HEK293 (cell line): ENCODE measurements at regions not wholly inside any gene's neighbourhood (a gene's known extent, or its start where the extent isn't known, plus 50 kb on each side); places are given as distances from the start of the nearest gene placed in this dataset.

Source experiments
- CTCF ChIA-PET: fragments of 350-600 bp; formaldehyde crosslinking; extraction: SDS; loops from one replicate; lab custom pipeline; 2021; ENCODE audit warnings: antibody characterized with exemption; lab: Yijun Ruan, JAX
- POLR2A ChIA-PET: fragments of 300-600 bp; formaldehyde crosslinking; extraction: SDS; loops from one replicate; lab custom pipeline; 2020; ENCODE audit warnings: antibody characterized with exemption, inconsistent platforms; lab: Yijun Ruan, JAX
- H3K27ac ChIP-seq: fragments of 200-500 bp; sonication (Bioruptor generic); 2 replicates; pipeline ENCODE4 v1.5.1; 2014; ENCODE audit warnings: low read depth, low read length, control low read depth, inconsistent platforms; ENCODE audit errors: extremely low read depth
- H3K36me3 ChIP-seq, 2 experiments: fragments of 200-500 bp in 1 of 2; sonication (Bioruptor generic) in 1 of 2; 1 replicate in 1 of 2; 2 replicates in 1 of 2; pipeline ENCODE4 v1.5.1; 2014 to 2017; ENCODE audit warnings: inconsistent platforms in 2 of 2, low read length in 2 of 2; ENCODE audit not compliant: control insufficient read depth in 2 of 2, insufficient read depth in 1 of 2
- H3K4me1 ChIP-seq: fragments of 200-500 bp; sonication (Bioruptor generic); 2 replicates; pipeline ENCODE4 v1.5.1; 2014; ENCODE audit warnings: mild to moderate bottlenecking, low read length, inconsistent platforms; ENCODE audit not compliant: control insufficient read depth, insufficient read depth
- H3K4me3 ChIP-seq: 2 replicates; pipeline ENCODE4 v1.5.1; 2011; ENCODE audit warnings: low read depth, mild to moderate bottlenecking, control low read depth, low read length, moderate library complexity
- H3K9me3 ChIP-seq: fragments of 200-500 bp; sonication (Bioruptor generic); 2 replicates; pipeline ENCODE4 v1.5.1; 2014; ENCODE audit warnings: low read depth, low read length, inconsistent platforms; ENCODE audit not compliant: control insufficient read depth, insufficient read depth
- BCL6B ChIP-seq: fragments of 450-650 bp; formaldehyde crosslinking; IDR thresholded peaks from 2 replicates; pipeline ENCODE4 v1.5.1; 2017; ENCODE audit warnings: missing biosample characterization, missing genetic modification characterization
- GFI1B ChIP-seq: fragments of 450-650 bp; formaldehyde crosslinking; IDR thresholded peaks from 2 replicates; pipeline ENCODE4 v1.5.1; 2016; ENCODE audit warnings: missing biosample characterization, missing genetic modification characterization
- HOXC10 ChIP-seq: sonication (generic); formaldehyde crosslinking; IDR thresholded peaks from 2 replicates; pipeline ENCODE4 v1.8.1; 2023; ENCODE audit warnings: mild to moderate bottlenecking, missing genetic modification reagents
- KLF16 ChIP-seq: fragments of 450-650 bp; formaldehyde crosslinking; IDR thresholded peaks from 2 replicates; pipeline ENCODE4 v1.5.1; 2017; ENCODE audit warnings: missing biosample characterization, missing genetic modification characterization
- OSR2 ChIP-seq: fragments of 450-650 bp; formaldehyde crosslinking; IDR thresholded peaks from 2 replicates; pipeline ENCODE4 v1.5.1; 2016; ENCODE audit warnings: missing biosample characterization, missing genetic modification characterization
- PRDM2 ChIP-seq: fragments of 450-650 bp; formaldehyde crosslinking; IDR thresholded peaks from 2 replicates; pipeline ENCODE4 v1.5.1; 2016; ENCODE audit warnings: missing biosample characterization, missing genetic modification characterization, borderline replicate concordance
- ZNF132 ChIP-seq: fragments of 450-650 bp; formaldehyde crosslinking; IDR thresholded peaks from 2 replicates; pipeline ENCODE4 v1.5.1; 2017; ENCODE audit warnings: missing biosample characterization, missing genetic modification characterization, borderline replicate concordance
- ZNF16 ChIP-seq: fragments of 450-650 bp; formaldehyde crosslinking; IDR thresholded peaks from 2 replicates; pipeline ENCODE4 v1.5.1; 2016; ENCODE audit warnings: low read depth, missing biosample characterization, missing genetic modification characterization
- ZNF221 ChIP-seq: fragments of 450-650 bp; formaldehyde crosslinking; IDR thresholded peaks from 2 replicates; pipeline ENCODE4 v1.5.1; 2017; ENCODE audit warnings: missing biosample characterization, missing genetic modification characterization, borderline replicate concordance
- ZNF24 ChIP-seq: fragments of 450-650 bp; formaldehyde crosslinking; IDR thresholded peaks from 2 replicates; pipeline ENCODE4 v1.5.1; 2016; ENCODE audit warnings: missing biosample characterization, missing genetic modification characterization
- ZNF302 ChIP-seq: fragments of 450-650 bp; formaldehyde crosslinking; IDR thresholded peaks from 2 replicates; pipeline ENCODE4 v1.5.1; 2016; ENCODE audit warnings: missing biosample characterization, missing genetic modification characterization, low read depth
- ZNF335 ChIP-seq: fragments of 450-650 bp; formaldehyde crosslinking; conservative IDR thresholded peaks from 2 replicates; pipeline ENCODE4 v1.5.1; 2016; ENCODE audit warnings: missing biosample characterization, missing genetic modification characterization
- ZNF423 ChIP-seq: fragments of 450-650 bp; formaldehyde crosslinking; IDR thresholded peaks from 2 replicates; pipeline ENCODE4 v1.5.1; 2016; ENCODE audit warnings: missing biosample characterization, missing genetic modification characterization
- ZNF544 ChIP-seq: fragments of 450-650 bp; formaldehyde crosslinking; IDR thresholded peaks from 2 replicates; pipeline ENCODE4 v1.5.0; 2017; ENCODE audit warnings: missing biosample characterization, missing genetic modification characterization
- ZNF561 ChIP-seq: fragments of 450-650 bp; IDR thresholded peaks from 2 replicates; pipeline ENCODE4 v1.5.1; 2018; ENCODE audit warnings: missing biosample characterization, missing genetic modification characterization, borderline replicate concordance
- ZNF600 ChIP-seq: fragments of 450-650 bp; formaldehyde crosslinking; IDR thresholded peaks from 2 replicates; pipeline ENCODE4 v1.5.1; 2016; ENCODE audit warnings: missing biosample characterization, missing genetic modification characterization
- ZNF626 ChIP-seq: fragments of 450-650 bp; sonication (Bioruptor Pico); formaldehyde crosslinking; IDR thresholded peaks from 2 replicates; pipeline ENCODE4 v1.5.1; 2018; ENCODE audit warnings: missing biosample characterization, missing genetic modification characterization, inconsistent platforms
- ZNF654 ChIP-seq: fragments of 450-650 bp; formaldehyde crosslinking; IDR thresholded peaks from 2 replicates; pipeline ENCODE4 v1.5.1; 2016; ENCODE audit warnings: low read depth, missing biosample characterization, missing genetic modification characterization
- TF ChIP-seq, protein P1 (sequence below): fragments of 450-650 bp; formaldehyde crosslinking; IDR thresholded peaks from 2 replicates; pipeline ENCODE4 v1.5.1; 2017; ENCODE audit warnings: missing biosample characterization, missing genetic modification characterization

GRCh38 chr6:115677198-115677597 is 383.5 kb downstream of the FRK start:
- Histone ChIP-seq H3K27ac (no peak overlapping the region), H3K4me1 (no peaks in the 10 kb centered on the region), H3K4me3 (no peak overlapping the region), H3K36me3 (no peaks in the 10 kb centered on the region), H3K9me3 (no peaks in the 10 kb centered on the region)
- ChIA-PET POLR2A (no interaction called here), CTCF (interaction anchor here (0.6 kb wide), 1 partner anchor 130 kb away, joined by 3 read pairs; no protein-coding TSS in a partner anchor)
- TF ChIP-seq ZNF423 (tag by site-specific recombination) (no peak), ZNF302 (tag by site-specific recombination) (no peak), ZNF16 (tag by site-specific recombination) (no peak), HOXC10 (CRISPR knock-in tag) (no peak)

DNA sequence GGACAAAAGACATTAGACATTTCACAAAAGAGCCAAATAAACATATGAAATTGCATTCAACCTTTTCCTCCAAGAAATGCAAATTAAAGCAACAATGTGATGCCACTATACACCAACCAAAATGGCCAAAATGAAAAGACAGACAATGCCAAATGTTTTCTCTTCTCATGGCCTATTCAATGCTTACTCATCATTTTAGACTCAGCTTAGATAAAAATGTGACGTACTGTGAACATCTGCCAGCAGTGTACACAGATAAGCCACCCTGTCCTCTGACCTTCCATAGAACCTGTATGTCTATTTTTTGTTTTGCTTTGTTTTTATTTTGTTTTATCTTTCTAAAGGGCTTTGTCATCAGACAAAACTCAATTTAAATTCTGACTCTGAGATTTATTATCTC is 385.2 kb downstream of the FRK start:
- POLR2A ChIA-PET = no interaction called here
- no peaks in the 10 kb centered on the region for H3K9me3 ChIP-seq
- H3K4me1 ChIP-seq = no peaks in the 10 kb centered on the region
- TF ChIP-seq ZNF221 (tag by site-specific recombination) (no peak), PRDM2 (no peak), ZNF600 (tag by site-specific recombination) (no peak), ZNF24 (tag by site-specific recombination) (no peak), ZNF561 (tag by site-specific recombination) (no peak), ZNF335 (tag by site-specific recombination) (no peak), ZNF654 (tag by site-specific recombination) (no peak), ZNF626 (no peak), OSR2 (tag by site-specific recombination) (no peak), BCL6B (tag by site-specific recombination) (no peak), ZNF302 (tag by site-specific recombination) (no peak), ZNF132 (no peak), KLF16 (tag by site-specific recombination) (no peak), ZNF544 (tag by site-specific recombination) (no peak), GFI1B (tag by site-specific recombination) (no peak)
- TF ChIP-seq, protein P1, sequence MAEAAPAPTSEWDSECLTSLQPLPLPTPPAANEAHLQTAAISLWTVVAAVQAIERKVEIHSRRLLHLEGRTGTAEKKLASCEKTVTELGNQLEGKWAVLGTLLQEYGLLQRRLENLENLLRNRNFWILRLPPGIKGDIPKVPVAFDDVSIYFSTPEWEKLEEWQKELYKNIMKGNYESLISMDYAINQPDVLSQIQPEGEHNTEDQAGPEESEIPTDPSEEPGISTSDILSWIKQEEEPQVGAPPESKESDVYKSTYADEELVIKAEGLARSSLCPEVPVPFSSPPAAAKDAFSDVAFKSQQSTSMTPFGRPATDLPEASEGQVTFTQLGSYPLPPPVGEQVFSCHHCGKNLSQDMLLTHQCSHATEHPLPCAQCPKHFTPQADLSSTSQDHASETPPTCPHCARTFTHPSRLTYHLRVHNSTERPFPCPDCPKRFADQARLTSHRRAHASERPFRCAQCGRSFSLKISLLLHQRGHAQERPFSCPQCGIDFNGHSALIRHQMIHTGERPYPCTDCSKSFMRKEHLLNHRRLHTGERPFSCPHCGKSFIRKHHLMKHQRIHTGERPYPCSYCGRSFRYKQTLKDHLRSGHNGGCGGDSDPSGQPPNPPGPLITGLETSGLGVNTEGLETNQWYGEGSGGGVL (tag by site-specific recombination) = no peak
- TF ChIP-seq, all 188 proteins: peak for 0
- no peaks in the 10 kb centered on the region for H3K36me3 ChIP-seq
- no peak overlapping the region for H3K27ac ChIP-seq
- H3K4me3 ChIP-seq = no peak overlapping the region
- CTCF ChIA-PET = no interaction called here
